ENCODE measurements at regions not wholly inside any gene's neighbourhood (a gene's known extent, or its start where the extent isn't known, plus 50 kb on each side); places are given as distances from the start of the nearest gene placed in this dataset.

DNA sequence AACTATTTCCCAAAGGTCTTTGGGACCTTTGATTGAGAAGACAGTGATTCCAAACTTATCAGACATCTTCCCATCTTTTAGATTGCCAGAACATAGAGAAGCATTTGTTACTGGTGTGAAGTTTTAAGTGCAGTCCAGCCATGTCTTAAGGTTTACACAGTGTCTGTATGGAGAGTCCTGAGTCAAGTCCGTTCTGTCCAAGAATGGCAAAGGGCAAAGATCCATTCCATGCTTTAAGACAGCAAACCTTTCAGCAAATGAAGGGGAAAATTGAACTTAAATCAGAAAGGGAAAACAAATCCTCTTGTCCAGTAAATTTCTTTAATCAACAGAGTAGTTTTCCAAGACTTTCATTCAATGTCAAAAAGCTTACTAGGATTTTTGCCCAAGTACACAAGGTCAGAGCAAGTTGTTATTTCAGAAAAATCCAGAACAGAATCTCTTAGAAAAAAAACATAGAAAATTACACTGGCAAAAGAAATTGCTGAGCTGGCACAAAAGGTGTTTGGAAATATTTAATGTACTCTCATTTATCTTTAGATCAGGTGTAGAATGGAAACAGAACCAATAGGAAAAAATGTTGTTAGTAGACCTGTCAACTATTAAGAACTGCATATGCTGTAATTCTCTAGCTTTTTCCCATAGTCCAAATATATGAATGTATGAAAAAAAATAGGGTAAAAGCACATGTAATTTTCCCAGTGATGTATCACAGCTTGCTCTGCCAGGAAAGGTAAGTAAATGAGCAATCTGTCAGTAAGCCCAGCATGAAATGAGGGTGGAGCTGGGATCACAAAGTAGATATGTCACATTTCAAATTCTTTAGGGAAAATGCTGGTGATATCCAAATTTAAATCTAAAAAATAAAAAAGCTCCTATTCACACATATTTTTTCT lies 1099.9 kb downstream of the TUSC7 start:
- no peak for TF ChIP-seq CHD2 (IDR thresholded peaks at IDR 0.05; ENCODE audit: low read length, partially characterized antibody)
- TF ChIP-seq RAD21 (IDR thresholded peaks at IDR 0.05; ENCODE audit: low read length), result no peak
- TF ChIP-seq, protein P1, sequence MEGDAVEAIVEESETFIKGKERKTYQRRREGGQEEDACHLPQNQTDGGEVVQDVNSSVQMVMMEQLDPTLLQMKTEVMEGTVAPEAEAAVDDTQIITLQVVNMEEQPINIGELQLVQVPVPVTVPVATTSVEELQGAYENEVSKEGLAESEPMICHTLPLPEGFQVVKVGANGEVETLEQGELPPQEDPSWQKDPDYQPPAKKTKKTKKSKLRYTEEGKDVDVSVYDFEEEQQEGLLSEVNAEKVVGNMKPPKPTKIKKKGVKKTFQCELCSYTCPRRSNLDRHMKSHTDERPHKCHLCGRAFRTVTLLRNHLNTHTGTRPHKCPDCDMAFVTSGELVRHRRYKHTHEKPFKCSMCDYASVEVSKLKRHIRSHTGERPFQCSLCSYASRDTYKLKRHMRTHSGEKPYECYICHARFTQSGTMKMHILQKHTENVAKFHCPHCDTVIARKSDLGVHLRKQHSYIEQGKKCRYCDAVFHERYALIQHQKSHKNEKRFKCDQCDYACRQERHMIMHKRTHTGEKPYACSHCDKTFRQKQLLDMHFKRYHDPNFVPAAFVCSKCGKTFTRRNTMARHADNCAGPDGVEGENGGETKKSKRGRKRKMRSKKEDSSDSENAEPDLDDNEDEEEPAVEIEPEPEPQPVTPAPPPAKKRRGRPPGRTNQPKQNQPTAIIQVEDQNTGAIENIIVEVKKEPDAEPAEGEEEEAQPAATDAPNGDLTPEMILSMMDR (IDR thresholded peaks at IDR 0.05), result no peak
- no peak for TF ChIP-seq TEAD4 (IDR thresholded peaks at IDR 0.05; ENCODE audit: borderline replicate concordance, insufficient read depth)
- no peak for TF ChIP-seq RFX5 (IDR thresholded peaks at IDR 0.05; ENCODE audit: low read length)
- TF ChIP-seq USF1 (IDR thresholded peaks at IDR 0.05; ENCODE audit: borderline replicate concordance, low read depth), result no peak
- no peak for TF ChIP-seq YY1 (IDR thresholded peaks at IDR 0.05; ENCODE audit: low read depth)
- no peak for TF ChIP-seq RCOR1 (IDR thresholded peaks at IDR 0.05; ENCODE audit: low read length)
- TF ChIP-seq, protein P2, sequence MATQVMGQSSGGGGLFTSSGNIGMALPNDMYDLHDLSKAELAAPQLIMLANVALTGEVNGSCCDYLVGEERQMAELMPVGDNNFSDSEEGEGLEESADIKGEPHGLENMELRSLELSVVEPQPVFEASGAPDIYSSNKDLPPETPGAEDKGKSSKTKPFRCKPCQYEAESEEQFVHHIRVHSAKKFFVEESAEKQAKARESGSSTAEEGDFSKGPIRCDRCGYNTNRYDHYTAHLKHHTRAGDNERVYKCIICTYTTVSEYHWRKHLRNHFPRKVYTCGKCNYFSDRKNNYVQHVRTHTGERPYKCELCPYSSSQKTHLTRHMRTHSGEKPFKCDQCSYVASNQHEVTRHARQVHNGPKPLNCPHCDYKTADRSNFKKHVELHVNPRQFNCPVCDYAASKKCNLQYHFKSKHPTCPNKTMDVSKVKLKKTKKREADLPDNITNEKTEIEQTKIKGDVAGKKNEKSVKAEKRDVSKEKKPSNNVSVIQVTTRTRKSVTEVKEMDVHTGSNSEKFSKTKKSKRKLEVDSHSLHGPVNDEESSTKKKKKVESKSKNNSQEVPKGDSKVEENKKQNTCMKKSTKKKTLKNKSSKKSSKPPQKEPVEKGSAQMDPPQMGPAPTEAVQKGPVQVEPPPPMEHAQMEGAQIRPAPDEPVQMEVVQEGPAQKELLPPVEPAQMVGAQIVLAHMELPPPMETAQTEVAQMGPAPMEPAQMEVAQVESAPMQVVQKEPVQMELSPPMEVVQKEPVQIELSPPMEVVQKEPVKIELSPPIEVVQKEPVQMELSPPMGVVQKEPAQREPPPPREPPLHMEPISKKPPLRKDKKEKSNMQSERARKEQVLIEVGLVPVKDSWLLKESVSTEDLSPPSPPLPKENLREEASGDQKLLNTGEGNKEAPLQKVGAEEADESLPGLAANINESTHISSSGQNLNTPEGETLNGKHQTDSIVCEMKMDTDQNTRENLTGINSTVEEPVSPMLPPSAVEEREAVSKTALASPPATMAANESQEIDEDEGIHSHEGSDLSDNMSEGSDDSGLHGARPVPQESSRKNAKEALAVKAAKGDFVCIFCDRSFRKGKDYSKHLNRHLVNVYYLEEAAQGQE (IDR thresholded peaks at IDR 0.05; ENCODE audit: low read depth, low read length), result no peak
- TF ChIP-seq, protein P3, sequence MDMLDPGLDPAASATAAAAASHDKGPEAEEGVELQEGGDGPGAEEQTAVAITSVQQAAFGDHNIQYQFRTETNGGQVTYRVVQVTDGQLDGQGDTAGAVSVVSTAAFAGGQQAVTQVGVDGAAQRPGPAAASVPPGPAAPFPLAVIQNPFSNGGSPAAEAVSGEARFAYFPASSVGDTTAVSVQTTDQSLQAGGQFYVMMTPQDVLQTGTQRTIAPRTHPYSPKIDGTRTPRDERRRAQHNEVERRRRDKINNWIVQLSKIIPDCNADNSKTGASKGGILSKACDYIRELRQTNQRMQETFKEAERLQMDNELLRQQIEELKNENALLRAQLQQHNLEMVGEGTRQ (IDR thresholded peaks at IDR 0.05; ENCODE audit: borderline replicate concordance, low read depth, low read length), result no peak
- TF ChIP-seq POLR2AphosphoS5 (IDR thresholded peaks at IDR 0.05; ENCODE audit: low read depth, low read length), result no peak
- TF ChIP-seq MAX (IDR thresholded peaks at IDR 0.05; ENCODE audit: low read depth), result no peak
